Panc1 (cell line): ENCODE measurements at regions not wholly inside any gene's neighbourhood (a gene's known extent, or its start where the extent isn't known, plus 50 kb on each side); places are given as distances from the start of the nearest gene placed in this dataset.

Experiments
- CTCF ChIP-seq: fragments of 450-650 bp; IDR thresholded peaks from 2 replicates; pipeline ENCODE4 v1.5.1; 2017; ENCODE audit warnings: mild to moderate bottlenecking
- POLR2AphosphoS5 ChIP-seq: IDR thresholded peaks from 2 replicates; pipeline ENCODE4 v1.6.1; 2012; ENCODE audit warnings: mild to moderate bottlenecking, low read depth, low read length, moderate library complexity
- SIN3A ChIP-seq: IDR thresholded peaks from 2 replicates; pipeline ENCODE4 v1.6.1; 2012; ENCODE audit warnings: low read depth, mild to moderate bottlenecking, low read length, moderate library complexity, borderline replicate concordance; ENCODE audit not compliant: insufficient read depth

GRCh38 chr9:113692256-113692655 lies 183.9 kb upstream of the ZNF618 start:
- TF ChIP-seq CTCF, result no peak
- TF ChIP-seq POLR2AphosphoS5, result no peak
- TF ChIP-seq SIN3A, result no peak
